ENCODE measurements at regions not wholly inside any gene's neighbourhood (a gene's known extent, or its start where the extent isn't known, plus 50 kb on each side); places are given as distances from the start of the nearest gene placed in this dataset.

GRCh38 chr5:103793595-103794182, 231.1 kb upstream of the NUDT12 start:
- Histone ChIP-seq H3K56ac (ENCODE audit: extremely low read depth, insufficient read depth, low read length) (no peak overlapping the region), H2AK9ac (replicated peaks; ENCODE audit: low read depth, low read length, poor library complexity) (no peak overlapping the region), H2BK15ac (ENCODE audit: low read depth, low read length) (no peak overlapping the region), H3K4me2 (ENCODE audit: low read depth, low read length) (no peak overlapping the region), H3K79me1 (ENCODE audit: low read depth in 1 of 2, low read length in 2 of 2) (no peaks in the 10 kb centered on the region), H2BK20ac (ENCODE audit: low read depth, low read length) (no peak overlapping the region), H4K5ac (ENCODE audit: low read depth, low read length) (no peak overlapping the region), H3K9me1 (ENCODE audit: insufficient read depth, low read length) (no peaks in the 10 kb centered on the region), H3K9ac (ENCODE audit: low read depth, low read length) (no peak overlapping the region), H2AFZ (replicated peaks; ENCODE audit: low read length, poor library complexity) (no peak overlapping the region), H3K14ac (replicated peaks; ENCODE audit: low read depth, low read length) (no peak overlapping the region), H3K36me3 (ENCODE audit: control insufficient read depth, insufficient read depth, low read length) (no peaks in the 10 kb centered on the region), H3K4me3 (ENCODE audit: insufficient read depth, low read depth, low read length) (no peak overlapping the region), H4K8ac (ENCODE audit: low read depth in 2 of 2, low read length in 2 of 2) (no peak overlapping the region), H3K23ac (ENCODE audit: low read depth, low read length) (no peak overlapping the region), H3K27ac (ENCODE audit: insufficient read depth, low read length) (no peak overlapping the region), H4K20me1 (ENCODE audit: insufficient read depth, low read length) (no peaks in the 10 kb centered on the region), H3K4me1 (ENCODE audit: control insufficient read depth, insufficient read depth, low read length) (no peaks in the 10 kb centered on the region), H3K27me3 (ENCODE audit: control insufficient read depth, insufficient read depth, low read length) (no peaks in the 10 kb centered on the region), H4K91ac (ENCODE audit: insufficient read depth, low read depth, low read length) (no peak overlapping the region), H3K18ac (ENCODE audit: low read depth, low read length) (no peak overlapping the region), H2BK5ac (ENCODE audit: low read depth, low read length, poor library complexity, severe bottlenecking) (no peak overlapping the region), H3K9me3 (ENCODE audit: control insufficient read depth, insufficient read depth, low read length) (peaks cover 6% of the 10 kb centered on the region), H3K4ac (ENCODE audit: low read depth, low read length) (no peak overlapping the region), H2BK120ac (ENCODE audit: low read depth, low read length) (no peak overlapping the region), H2AK5ac (ENCODE audit: low read depth, low read length) (no peak overlapping the region)
- CTCF ChIA-PET: no interaction called here
- in situ Hi-C loops (cut with MboI; ENCODE audit: low sequenced_read_pairs): no loop called here
- ATAC-seq (ENCODE audit: low read depth) (no peak), DNase-seq (no peak)
- TF ChIP-seq ELK1 (IDR thresholded peaks at IDR 0.05; ENCODE audit: borderline replicate concordance, low read depth, low read length) (no peak), CHD1 (IDR thresholded peaks at IDR 0.05; ENCODE audit: low read depth, low read length) (no peak), USF2 (IDR thresholded peaks at IDR 0.05; ENCODE audit: low read depth, low read length) (no peak), FOS (IDR thresholded peaks at IDR 0.05; ENCODE audit: low read depth, low read length) (no peak), POLR2A (IDR thresholded peaks at IDR 0.05; ENCODE audit: low read depth, low read length) (no peak), RCOR1 (IDR thresholded peaks at IDR 0.05; ENCODE audit: insufficient replicate concordance, low read length) (no peak)
- dilution Hi-C loops (cut with HindIII; ENCODE audit: low sequenced_read_pairs, unreplicated experiment): no loop called here
- intact Hi-C loops (cut with micrococcal nuclease): no loop called here
- POLR2A ChIA-PET (ENCODE audit: unreplicated experiment): no interaction called here
- BruUV-seq (replicated peaks): no TSS peak

Measured in IMR-90 (cell line).